Middle frontal gyrus (tissue), 1 donor: ENCODE measurements at regions not wholly inside any gene's neighbourhood (a gene's known extent, or its start where the extent isn't known, plus 50 kb on each side); places are given as distances from the start of the nearest gene placed in this dataset.

Experiments
- DNase-seq: peaks from one replicate; pipeline ENCODE4 v3.0.0-alpha.2; 2015; ENCODE audit warnings: low spot score; ENCODE audit errors: extremely low spot score

DNA sequence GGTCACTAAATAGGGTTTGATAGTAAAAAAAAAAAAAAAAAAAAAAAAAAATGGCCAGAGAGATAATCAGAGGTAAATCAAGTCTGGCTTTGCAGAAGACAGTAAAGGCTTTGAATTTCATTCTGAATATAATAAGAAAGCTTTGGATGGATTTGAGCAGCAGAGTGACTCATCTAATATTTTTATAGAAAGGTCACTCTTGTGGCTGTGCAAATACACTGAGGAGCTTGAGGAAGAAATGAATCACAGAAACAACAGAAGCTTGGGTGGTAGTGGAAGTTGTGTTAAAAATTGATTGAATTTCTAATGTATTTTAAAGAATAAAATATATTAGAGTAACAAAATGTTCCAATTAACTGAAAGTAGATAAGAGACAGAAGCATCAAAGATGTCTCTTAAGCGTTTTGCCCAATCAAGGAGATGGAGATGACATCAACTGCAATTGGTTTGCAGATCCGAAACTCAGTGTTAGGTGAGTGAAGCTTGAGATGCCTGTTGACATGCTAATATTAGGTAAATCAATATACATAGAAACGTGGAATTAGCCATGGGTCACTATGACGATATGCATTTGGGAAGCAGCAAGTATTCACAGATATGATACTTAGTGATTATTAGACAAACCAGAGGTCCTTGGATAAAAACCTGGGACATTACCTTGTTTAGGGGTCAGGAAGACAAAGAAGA, 280.5 kb downstream of the GPM6A start:
- no peak for DNase-seq

DNA sequence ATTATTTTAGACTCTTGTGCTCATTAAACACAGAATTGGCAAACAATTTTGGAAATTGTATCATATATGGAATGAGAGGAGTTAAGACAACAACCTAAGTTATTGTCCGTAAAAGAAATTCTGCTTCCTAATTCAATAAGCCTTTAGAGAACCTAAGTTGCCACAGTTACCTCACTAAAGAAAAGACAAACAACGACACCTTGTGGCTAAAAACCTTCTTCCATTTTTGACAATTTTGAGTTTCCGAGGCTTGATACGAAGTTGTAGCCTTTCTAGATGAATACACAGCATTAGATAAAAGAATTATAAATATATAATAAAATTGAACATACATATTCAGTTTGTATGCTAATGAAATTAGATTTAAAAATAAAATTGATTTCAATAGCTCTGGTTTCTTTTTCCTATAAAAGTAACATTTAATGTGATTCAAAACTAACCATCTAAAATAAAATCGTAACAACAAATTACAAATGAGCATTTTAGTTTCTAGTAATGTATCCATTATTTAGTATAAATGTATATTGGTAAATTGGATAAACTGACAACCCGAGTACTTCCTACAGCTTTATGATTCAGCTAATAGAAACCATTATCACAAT, 275.1 kb downstream of the GPM6A start:
- DNase-seq, result peak; percentile 48

DNA sequence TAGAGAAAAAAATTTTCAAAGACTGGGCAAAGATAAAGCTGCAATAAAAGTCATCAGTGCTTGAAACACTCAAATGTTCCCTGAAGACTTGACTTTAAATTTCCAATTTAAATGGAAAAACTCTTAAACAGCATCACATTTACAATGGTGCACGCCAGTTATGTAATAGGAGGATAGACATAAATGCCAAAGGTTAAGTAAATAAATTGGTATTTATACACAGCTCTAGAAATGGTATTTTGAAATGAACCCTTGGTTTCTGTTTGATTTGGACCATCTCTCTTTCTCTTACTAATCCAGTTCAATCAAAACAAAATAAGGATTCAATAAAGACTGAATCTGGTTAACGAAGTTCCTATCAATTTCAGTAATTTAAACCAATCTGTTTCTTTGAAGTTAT, 272.6 kb downstream of the GPM6A start:
- DNase-seq, result no peak

DNA sequence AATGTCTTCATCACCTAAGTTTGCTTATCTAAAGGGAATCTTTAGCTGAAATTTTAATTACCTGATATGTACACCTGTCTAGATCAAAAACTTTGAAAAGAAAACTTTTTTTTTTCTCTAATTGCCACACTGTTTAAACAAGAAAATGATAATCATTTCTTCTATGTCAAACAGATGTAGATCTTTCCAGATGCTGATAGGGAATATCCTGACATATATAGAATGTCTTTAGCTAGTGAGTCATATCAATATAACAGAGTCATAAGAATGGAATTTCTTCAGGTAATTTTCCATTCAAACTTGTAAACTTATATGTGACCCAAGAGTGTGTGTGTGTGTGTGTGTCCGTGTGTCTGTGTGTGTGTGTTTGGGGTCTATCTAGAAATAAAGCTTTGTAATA, 271.9 kb downstream of the GPM6A start:
- DNase-seq, result no peak

DNA sequence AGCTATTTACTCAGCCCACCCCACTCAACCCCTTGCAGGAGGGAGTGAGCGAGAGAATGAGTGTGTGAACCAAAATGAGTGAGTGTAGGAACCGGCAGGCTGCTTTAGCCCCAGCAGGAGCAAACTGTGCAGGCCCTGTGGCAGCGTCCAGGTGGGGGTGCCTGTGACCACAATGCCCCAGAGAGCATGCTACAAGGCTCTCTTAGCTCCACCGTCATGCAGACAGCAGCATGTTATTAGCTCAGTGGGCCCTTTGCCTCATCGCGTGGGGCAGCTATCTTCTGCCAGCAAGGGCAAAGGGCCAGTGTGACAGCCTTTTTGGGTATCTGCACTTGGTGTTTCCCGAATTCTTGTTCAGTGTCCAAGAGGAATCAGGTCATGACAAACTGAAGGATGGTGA, 271.3 kb downstream of the GPM6A start:
- DNase-seq, result no peak

DNA sequence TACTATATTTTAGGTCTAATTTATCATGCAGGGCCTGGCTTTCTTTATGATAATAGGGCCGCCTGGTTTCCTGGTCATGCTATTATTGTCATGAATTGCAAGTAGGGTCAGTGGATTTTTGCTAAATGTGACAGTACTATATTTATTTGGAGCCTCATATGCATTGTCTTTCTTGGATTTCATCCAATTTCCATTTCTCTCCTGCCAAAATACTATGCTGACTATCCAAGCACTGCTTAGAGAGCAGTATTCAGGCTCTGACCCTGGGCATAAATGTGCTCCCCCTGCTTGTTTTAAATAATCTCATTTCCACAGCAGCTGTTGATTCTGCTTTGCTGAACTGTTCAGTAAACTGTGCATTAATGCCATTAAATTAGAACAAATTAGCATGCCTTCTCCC, 269.3 kb downstream of the GPM6A start:
- DNase-seq, result no peak

DNA sequence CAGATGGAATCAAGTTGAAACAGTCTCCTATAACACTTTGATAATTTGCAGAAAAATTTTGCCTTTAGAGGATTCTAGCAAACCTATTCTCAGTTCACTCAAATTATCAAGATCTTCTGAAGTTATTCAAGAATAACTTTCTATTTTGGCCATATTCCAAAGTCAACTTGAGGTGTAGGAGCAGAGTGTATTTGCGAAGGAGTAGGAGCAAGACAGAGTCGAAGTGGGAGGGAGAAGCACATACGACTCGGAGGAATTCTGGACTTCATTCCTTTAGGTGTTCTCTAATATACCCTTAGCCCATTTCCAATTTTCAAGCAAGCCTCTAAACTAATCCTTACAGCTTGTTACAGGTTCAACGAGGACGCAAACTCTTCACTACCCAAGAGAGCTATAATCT, 252.9 kb downstream of the GPM6A start:
- no peak for DNase-seq

DNA sequence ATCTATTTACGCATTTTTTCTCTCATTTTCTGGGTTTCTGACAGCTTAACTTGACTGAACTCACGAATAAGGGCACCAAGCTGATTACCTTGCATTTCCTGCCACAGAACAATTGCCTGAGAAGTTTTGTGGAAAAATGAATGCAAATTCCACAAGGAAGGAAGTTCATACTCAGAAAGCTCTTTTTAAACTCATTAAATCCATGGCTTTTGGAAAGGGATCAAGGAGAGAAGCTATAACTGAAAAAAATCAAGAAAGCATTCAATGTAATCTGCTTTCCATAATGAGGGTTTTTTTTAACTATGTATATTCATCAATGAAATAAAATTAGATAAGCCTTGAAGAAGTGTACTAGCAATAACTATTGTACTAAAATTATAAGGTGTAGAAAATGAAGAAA, 252.5 kb downstream of the GPM6A start:
- no peak for DNase-seq

DNA sequence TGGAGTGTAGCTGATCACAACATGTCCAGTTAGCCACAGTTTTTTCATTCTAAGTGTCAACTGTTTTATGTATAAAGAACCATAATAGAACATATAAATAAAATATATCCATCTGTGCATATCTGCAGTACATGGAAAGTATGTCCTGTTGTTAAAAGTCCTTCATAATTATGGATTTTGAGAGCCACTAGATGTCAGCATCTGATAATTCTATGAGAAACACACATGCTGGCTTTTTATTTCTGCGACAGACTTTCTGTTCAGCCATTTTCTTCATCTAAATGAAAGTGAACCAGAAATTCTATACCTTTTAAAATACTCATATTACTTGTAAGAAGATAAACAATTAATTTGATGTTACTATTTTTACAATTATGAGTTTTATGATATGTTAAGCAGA, 251.5 kb downstream of the GPM6A start:
- DNase-seq, result peak; percentile 73

DNA sequence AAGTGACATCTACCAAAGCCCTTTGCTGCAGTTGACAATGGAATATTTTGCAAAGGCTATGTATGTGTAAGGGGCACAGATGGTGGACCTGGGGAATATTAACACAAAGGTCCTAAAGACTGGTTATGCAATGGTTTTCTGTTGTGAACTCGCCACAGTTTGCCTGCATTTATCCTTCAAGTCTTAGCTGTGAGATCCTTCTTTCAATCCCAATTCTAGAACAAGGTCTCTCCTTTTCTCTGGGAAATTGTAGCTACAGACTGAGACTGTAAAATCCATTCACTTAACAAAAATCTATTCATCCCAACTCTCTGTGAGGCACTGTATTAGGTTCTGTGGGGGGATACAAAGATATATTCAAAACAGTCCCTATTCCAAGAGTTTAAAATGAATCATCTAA, 250.4 kb downstream of the GPM6A start:
- no peak for DNase-seq

DNA sequence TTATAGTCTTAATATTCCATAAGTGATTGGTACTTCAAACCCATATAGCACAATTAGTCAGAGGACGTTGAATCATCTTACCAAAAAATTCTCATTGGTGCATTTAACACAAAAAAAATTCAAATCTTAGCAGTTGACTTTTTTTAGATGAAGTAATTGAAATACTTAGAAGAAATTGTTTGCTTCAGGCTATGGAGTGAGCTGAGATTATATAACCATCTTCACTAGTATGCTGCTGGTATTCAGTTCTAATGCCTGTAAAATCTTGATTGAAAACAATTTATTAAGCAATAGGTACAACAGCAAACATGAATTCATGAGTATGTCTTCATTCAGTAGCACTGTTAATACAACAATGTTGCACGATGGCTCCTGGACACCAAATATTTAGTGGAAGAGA, 250.0 kb downstream of the GPM6A start:
- DNase-seq, result no peak

DNA sequence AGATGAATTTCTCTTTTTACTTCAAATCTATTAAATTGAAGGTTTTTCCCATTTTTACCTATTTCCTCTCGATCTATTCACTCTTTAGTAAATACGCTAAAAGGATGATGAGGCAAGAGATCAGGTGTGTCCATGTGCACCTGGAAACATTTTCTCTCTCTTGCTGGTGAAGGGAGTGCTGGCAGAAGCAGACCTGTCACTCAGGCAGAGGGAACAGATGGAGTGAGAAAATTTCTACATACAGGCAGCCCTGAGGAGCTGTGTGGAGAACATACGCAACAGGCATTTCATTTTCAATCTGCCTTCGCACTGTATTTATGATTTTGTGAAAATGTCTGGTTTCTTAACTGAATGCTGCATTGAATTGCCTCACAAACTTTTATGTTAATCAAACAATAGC, 249.5 kb downstream of the GPM6A start:
- no peak for DNase-seq
